SIG-M5 treated with dmso at 0.1 percent for 504 hours (cell line): ENCODE measurements at regions not wholly inside any gene's neighbourhood (a gene's known extent, or its start where the extent isn't known, plus 50 kb on each side); places are given as distances from the start of the nearest gene placed in this dataset.

Source experiments
- DNase-seq: peaks from one replicate; lab custom pipeline; 2025; ENCODE audit not compliant: unreplicated experiment; lab: John Stamatoyannopoulos, UW

- no peak for DNase-seq
These were observed 154.4 kb upstream of the COL5A1 start for GRCh38 chr9:134487066-134487710.

DNA sequence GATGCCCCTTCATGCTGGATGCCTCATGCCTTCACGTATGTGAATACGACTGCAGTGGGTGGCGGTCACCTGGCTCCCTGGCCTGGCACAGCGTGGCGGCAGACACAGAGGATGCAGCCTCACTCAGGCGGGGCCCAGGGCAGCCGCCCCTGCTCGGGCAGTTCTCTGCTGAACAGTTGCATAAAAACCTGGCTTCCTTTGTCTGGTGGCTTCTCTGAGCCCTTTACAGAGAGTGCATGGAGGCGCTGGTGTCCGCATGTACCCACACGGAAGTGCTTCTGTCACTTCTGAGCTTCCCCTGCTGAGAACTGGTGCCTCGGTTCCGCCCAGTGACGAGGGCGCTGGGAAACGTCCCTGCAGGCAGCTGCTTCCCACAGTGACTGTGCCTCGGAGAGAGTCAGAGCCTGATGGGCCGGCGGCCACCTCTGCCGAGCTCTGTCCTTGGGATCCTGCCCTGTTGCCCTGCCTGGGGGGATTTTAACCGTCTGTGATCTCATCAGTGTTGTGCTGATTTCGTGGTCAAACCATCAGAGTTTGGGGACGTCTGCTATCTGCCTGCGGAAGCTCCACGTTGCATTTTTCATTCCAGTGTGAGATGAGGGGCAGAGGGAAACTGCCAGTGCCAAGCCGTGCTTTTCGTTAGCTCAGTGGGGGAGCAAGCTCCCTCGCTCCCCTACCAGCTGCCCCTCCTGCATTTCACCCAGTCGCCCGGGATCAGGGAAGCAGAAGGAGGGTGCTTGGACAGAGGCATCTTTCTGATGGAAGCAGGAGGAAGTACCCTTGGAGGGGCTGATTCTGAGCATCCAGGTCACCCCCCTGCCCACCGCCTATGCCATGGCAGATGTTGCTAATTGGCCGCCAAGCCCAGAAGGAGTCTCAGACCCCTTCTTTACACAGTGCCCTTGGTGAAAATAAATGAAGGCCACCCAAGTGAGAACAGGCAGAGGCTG is 153.0 kb upstream of the COL5A1 start:
- no peak for DNase-seq

GRCh38 chr9:134489621-134490408 is 151.8 kb upstream of the COL5A1 start:
- DNase-seq = no peak

DNA sequence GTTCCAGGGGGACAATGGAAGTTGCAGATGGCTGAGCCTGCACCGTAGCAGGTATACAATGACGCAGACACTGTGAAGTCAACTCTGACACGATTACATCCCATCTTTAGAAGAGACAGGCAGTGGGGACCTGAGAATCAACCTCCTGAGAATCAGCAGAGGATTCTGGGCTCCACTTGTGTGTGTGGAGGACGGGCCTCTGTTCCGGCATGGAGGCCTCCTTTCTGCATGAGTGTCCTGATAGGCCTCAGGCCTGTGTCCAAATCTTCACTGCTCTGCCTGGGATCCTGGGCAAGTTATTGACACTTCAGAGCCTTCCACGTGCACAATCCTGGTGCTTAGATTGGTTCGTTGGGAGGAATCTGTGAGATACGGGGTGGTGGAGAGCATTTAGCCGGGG is 151.2 kb upstream of the COL5A1 start:
- no peak for DNase-seq

DNA sequence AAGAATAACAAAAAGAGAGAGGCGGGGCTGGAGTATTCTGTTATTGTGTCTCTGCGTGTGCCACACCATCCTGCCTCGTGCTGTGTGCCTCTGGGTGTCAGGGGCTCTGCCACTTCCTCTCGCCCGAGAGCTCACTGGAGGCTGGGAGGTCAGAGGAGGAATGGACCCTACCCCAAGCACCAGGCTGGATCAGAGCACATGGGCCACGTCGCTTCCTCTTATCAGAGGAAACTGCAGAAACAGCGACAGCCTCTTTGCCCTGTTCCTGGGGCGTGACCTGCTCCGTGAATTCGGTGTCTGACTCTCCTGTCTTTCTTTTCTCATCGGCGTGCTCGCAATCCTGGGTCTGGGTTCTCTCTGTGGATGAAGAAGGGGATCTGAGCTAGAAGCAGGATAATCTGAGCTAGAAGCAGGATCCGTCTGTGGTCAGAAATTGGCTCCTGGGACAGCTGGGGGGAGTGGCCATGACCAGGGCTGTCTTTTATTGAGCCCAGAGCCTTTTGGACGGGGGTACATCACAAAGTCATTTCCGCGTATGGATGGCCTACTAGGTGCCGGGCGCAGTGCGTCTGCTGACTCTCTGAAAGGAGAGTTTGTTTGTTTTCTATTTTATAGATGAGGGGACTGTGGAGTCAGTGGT is 150.3 kb upstream of the COL5A1 start:
- no peak for DNase-seq

DNA sequence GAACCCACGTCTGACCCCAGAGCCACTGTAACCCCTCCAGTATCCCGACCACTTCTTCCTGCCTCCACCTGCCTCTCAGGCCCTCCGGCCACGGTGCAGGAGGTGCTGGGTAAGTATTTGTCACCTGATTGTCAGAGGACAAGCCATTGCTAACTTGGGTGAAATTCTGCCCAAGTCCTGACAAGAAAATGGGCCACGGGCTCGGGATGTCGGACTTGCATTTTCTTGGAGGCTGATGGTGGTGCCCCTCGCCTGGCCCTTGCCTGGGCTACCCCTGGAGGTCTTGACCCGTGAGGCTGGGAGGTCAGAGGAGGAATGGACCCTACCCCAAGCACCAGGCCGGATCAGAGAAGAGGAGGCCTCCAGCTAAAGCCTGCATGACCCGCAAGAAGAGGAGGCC is 149.7 kb upstream of the COL5A1 start:
- DNase-seq = no peak

DNA sequence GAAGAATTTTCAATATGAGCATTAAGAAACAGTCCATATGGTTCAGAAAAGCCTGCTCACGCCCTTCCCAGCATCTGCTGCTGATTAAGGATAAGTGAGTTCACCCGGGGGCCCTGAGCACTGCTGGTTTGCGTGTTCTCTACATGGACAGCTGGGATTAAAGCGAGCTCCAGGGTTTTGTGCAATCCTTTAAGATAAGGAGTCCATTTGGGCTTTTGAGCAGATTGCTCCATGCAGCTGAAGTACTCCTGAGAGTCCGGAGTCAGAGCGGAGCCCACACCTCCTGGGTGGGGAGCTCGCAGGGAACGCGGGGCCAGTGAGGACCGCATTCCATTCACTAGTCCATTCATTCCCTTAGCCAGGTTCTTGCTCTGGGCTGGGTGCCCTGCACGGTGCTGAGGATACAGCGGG is 149.3 kb upstream of the COL5A1 start:
- DNase-seq = no peak

GRCh38 chr9:134492721-134493460 is 148.7 kb upstream of the COL5A1 start:
- DNase-seq = no peak

- no peak for DNase-seq
These were observed 147.9 kb upstream of the COL5A1 start for GRCh38 chr9:134493461-134494272.

DNA sequence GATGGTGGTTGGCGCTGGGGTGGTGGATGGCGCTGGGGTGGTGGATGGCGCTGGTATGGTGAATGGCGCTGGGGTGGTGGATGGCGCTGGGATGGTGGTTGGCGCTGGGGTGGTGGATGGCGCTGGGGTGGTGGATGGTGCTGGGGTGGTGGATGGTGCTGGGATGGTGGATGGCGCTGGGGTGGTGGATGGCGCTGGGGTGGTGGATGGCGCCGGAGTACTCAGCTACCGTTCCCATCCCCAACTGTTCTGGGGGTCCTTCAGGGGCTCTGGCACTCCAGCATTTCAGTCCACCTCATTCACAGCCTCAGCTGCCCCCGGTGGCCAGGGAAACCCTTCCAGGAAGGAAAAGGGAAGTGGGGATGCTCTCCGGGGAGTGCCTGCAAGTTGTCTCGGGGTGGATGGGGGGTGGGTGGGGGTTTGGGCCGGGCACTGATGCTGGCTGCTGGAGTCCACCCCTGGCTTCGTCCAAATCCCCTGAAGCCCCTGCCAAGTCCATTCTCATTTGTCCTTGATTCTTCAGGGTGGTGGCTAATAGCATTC is 147.3 kb upstream of the COL5A1 start:
- DNase-seq = no peak

DNA sequence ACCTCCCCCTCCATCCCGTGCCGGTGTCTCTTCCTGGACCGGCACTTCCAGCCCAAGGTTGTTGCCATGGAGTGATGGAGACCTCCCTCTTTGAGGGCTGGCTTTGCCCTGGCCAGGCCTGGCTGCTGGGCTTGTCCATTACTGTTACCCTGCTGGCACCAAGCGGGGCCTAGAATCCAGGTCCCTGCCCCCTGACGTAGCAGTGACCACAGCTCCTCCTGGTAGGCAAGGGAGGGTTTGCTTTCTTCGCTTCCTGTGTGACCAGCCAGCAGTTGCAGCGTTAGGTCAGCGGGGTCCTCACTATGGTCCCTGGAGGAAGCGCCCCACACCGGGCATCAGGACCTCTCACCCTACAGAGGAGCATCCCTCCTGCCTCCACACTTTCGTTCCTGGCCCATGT is 146.7 kb upstream of the COL5A1 start:
- DNase-seq = no peak

DNA sequence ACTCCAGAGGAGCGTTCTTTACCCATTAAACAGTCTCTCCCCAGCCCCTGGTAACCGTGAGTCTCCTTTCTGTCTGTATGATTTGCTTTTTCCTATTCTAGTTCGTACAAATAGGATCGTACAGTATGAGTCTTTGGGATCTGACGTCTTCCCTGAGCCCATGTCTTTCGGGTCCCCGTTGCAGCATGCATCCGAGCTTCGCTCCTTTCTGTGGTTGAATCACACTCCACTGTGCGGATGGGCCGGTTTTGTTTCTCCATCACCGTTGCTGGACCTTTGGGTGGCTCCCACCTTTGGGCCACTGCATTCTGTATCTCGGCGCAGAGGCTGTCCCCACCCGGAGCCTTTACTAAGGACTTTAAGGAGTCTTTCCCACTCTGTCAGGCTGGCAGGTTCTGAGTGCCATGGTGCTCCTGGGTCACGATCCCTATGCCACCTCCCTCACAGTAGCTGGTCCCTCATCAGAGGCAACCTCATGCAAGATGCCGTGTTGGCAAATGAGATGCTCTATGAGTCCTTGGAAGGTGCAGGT is 145.7 kb upstream of the COL5A1 start:
- no peak for DNase-seq

DNA sequence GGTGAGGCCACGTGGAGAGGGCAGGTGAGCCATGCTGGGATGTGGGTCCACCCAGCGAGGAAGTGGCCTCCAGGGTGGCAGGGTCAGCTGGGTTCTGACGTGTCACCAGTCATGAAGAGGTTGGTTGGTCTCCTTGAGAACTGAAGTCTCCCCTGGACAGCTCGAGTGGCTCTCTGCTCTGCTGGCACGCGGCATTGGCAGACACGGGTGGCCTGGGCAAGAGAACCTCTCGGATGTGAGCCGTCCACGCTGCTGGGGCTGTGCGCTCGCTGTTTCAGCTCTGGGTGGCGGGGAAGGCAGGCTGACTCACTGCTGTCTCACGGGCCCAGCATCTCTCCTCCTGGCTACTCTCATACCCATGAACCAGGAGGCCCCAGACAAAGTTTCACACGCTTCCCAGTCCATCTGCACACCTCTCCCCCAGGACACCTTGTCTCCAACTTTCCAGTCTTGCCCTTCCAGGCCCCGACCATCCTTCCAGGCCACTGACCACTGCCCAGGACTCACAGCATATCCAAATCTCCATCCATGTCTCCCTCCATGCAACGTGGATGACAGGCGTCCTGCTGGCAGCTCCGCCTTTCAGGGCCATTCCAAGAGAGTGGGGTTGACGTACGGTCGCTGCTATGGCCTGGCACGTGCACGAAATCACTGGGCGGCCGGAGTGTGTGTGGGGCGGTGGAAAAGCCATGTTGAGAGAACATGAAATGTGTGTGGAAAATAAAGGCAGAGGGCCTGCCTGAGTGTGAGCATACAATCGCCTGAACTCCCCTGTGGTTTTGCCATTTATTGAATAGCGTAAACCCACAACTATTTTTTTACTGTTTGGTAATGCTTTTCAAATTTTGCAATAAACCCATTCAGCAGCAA is 145.0 kb upstream of the COL5A1 start:
- no peak for DNase-seq

DNA sequence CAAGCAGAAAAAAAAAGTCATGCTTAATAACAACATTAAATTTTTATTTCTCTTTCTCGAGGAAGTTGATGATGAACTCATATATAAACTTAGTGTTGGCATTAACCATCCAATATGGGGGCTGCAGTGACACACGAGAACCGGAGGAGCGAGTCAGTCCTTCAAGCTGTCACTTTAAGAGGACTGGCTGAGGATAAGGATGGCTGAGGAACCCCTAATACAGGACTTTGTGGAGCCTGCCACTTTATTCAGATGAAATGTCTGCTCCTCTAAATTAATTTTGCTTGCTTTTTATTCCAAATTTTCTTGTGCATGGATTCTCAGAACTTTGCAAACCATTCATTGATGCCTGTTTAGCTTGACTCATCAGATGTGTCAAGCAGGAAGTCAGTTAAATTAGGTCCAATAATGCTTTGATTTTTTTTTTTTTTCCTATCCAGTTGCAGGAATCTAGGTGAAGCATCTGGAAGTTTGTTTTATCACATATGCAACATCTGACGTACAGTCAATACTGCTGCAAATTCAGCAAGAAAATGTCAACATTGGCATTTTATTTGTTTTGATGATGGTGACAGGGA is 144.2 kb upstream of the COL5A1 start:
- no peak for DNase-seq

GRCh38 chr9:134498814-134499166 is 142.8 kb upstream of the COL5A1 start:
- no peak for DNase-seq

GRCh38 chr9:134500931-134501760 is 140.5 kb upstream of the COL5A1 start:
- DNase-seq = no peak

- DNase-seq = no peak
These were observed 139.8 kb upstream of the COL5A1 start for GRCh38 chr9:134501761-134502265.
